NT2/D1 (cell line): ENCODE measurements at regions not wholly inside any gene's neighbourhood (a gene's known extent, or its start where the extent isn't known, plus 50 kb on each side); places are given as distances from the start of the nearest gene placed in this dataset.

Experiments
- SUZ12 ChIP-seq: IDR thresholded peaks from 2 replicates; pipeline ENCODE4 v1.6.1; 2011; ENCODE audit not compliant: insufficient read length, insufficient read depth; ENCODE audit errors: extremely low read depth
- YY1 ChIP-seq: IDR thresholded peaks from 2 replicates; pipeline ENCODE4 v1.6.1; 2011; ENCODE audit not compliant: insufficient read length, insufficient read depth
- ZNF274 ChIP-seq: IDR thresholded peaks from 2 replicates; pipeline ENCODE4 v1.6.1; 2011; ENCODE audit warnings: mild to moderate bottlenecking, low read depth, low read length

DNA sequence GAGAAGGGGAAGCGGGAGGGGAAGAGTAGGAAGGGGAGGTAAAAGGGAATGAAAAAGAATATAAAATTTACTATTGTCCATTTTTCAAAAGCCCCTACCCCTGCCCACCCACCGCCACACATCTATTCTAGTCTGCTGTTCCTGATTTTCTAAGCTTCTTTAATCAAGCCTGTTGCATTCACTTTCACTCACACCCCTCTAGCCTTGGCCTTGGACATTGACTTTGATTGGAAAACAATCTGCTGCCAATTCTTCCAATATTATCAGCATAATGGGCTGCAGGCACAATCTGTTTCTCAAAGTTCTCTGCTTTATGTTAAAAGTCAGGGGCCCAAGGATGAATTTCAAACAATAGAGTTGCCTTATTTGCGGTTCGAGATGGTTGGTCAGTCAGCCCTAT is 281.2 kb downstream of the SETD4 start:
- TF ChIP-seq ZNF274 (no peak), YY1 (no peak), SUZ12 (no peak)
